Stimulated activated CD8-positive, alpha-beta memory T cell treated with anti-CD3 and anti-CD28 coated beads, Interleukin-4, amount 100 ng/mL, for 4 hours (primary cell): ENCODE measurements at regions not wholly inside any gene's neighbourhood (a gene's known extent, or its start where the extent isn't known, plus 50 kb on each side); places are given as distances from the start of the nearest gene placed in this dataset.

Experiments used
- DNase-seq, 2 donors: peaks; one replicate each; pipeline ENCODE4 v3.0.0-alpha.2; 2020; ENCODE audit warnings: low read depth in 2 of 2, low spot score in 1 of 2

DNA sequence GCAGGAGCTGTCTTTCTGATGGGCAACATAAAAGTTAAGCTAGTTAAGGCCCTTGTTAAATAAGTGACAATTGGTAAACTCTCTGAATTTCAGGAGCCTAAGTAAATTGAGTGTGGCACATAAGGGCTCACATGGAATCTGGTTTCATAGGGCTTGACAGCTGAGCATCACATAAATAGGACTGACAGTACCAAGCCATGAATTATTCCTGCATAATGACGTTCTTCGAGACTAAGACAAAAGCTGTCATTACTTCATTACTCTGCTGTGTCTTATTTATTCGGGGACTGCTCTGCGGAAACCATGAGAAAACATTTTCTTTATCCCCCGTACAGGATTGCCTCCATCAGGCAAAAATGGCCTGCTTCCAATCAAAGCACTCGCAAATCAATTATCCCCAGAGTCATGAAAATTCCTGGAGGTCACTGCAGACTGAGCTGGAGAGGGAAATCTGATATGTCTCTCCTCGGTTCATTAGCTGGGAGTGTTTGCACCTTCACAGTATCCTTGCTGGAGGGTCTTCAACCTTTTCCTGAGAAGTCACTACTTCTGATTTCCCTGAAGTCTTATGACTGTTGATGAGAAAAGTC, 311.4 kb downstream of the CDH26 start:
- no peak for DNase-seq

DNA sequence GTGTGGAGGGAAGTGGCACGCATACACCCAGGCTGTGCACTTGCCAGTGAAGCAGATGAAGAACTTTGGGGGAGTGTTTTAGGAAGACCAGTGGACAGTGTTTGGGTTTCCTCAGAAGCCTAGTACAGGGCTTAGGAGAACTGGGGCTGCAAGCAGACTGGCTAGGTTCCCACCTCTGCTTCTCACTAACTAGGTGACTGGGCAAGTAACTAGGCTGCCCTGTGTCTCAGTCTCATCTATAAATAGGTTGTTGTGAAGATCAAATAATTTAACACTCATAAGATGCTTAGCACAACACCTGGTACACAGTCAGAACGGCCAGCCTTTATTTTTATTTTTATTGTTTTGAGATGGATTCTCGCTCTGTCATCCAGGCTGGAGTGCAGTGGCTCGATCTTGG, 312.1 kb downstream of the CDH26 start:
- DNase-seq = no peak

DNA sequence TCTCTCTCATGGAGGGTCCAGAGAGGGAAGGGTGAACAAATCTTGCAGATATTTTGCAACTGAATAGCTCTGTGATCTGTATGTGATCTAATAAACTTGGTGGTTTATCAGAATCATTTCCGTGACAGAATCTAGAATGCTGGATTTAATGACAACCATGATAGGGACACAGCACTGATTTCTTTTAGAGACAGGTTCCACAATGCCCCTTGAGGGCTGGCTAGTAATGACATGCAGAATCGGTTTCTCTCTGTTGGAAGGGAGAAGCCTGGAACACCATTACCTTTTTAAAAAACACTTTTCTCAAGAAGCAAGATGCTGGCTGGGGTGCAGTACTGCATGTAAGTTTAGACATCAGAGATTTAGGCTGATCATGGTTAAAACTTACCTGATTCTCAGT, 313.4 kb downstream of the CDH26 start:
- no peak for DNase-seq

DNA sequence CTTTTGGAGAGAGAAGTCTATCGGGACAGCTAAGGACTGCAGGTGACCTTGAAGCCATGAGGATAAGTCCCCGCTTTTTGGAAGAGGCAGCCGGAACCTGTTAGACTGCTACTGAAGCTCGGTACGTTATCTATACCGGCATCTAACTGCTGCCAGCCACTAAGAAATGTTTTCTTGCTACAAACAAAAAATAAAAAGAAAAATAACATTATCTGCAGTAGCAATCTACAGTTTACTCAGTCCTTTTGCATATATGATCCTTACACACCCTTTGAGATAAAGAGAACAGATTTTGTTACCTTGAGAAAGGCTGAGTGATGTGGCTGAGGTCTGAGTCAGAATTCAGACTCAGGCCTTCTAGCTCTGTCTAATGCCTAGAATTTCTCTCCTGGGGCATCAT, 314.6 kb downstream of the CDH26 start:
- DNase-seq = no peak

DNA sequence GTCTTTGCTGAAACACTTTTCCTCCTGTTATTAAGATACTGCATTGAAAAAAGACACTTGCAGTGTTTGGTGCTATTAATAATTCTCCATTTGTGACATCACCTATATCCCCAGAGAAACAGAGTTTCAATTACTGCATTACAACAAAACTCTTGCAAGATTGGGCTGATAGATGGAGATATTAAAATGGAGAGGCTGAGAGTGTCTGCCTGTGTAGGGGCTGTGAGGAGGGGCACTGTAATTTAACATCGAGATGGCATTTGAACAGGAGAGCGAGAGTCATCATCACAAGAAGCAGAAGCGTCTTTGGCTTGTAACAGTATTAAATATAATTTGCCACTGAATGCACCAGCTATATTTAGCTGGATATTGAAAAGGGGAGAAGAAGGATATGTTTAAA, 316.5 kb downstream of the CDH26 start:
- no peak for DNase-seq

DNA sequence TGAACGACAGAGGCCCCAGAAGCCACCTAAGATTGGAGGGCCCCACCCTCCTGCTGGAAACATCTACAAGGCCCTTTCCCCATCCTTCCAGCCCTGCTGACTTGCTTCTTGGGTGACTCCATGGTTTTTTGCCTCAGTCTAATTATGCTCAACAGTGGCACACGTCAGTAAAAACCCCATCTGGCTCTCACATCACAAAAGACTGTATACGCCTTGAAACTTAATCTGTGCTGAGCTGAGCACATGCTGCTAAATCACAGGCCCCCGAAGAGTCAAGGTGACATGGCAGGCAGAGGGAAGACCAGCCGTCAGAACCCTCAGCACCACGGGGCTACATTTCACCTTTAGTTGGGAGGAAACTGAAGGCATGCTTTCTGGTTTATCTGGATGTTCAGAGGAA, 323.1 kb downstream of the CDH26 start:
- no peak for DNase-seq

DNA sequence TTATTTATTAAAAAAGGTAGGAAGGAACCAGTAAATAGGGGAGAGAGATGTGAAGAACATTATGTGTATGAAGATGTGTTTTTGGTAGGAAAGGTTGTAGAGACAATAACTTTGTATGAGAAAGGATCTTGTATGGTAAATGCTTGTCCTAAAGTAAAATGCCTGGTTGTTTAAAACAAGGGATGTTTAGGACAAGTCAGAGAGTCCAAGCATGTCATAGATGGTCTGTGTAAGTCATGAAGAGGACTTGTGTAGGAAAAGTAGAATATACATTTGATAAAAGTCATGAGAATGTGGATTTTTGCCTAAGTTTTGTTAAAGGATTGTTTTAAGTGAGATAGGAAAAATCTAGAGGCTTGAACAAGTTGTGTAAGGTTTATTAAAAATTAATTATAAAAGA, 325.1 kb downstream of the CDH26 start:
- no peak for DNase-seq

DNA sequence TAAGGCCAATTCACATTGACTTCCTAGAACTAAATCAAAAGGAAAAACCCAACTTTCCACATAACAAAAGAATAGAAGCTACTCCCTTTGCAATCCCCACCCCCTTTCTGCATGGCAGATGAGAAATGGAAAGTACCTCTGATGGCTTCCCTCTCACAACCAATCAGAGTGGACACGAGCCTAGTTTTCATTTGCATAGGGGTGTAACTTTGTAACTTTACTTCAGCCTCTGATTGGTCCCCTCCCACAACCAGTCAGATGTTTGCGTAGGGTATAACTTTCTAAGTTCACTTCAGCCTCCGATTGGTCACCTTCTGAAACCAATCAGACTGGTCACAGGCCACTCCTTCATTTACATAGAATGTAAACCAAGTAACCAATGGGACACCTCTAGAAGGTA, 328.5 kb downstream of the CDH26 start:
- DNase-seq = no peak

DNA sequence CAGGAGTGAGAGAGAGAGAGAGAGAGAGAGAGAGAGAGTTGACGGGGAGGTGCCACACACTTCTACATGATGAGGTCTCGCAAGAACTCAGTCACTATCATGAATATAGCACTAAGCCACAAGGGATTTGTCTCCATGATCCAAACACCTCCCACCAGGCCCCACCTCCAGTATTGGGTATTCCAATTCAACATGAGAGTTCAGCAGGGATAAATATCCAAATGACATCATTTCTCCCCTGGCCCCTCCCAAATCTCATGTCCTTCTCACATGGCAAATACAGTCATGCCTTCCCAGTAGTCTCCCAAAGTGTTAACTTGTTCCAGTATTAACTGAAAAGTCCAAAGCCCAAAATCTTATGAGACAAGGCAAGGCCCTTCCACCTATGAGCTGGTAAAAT, 330.7 kb downstream of the CDH26 start:
- DNase-seq = no peak

DNA sequence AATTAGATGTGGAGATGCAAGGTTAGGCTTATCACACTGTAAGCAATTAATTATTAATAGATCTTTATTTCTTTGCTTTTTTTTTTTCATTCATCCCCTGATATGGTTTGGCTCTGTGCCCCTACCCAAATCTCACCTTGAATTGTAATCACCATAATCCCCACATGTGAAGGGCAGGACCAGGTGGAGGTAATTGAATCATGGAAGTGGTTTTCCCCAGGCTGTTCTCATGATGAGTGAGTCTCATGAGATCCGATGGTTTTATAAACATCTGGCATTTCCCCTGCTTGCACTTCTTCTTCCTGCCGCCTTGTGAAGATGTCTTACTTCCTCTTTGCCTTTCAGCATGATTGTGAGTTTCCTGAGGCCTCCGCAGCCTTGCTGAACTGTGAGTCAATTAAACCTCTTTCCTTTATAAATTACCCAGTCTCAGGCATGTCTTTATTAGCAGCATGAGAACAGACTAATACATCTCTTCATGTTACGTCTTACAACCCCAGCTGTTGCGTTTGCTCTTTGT, 333.8 kb downstream of the CDH26 start:
- no peak for DNase-seq

DNA sequence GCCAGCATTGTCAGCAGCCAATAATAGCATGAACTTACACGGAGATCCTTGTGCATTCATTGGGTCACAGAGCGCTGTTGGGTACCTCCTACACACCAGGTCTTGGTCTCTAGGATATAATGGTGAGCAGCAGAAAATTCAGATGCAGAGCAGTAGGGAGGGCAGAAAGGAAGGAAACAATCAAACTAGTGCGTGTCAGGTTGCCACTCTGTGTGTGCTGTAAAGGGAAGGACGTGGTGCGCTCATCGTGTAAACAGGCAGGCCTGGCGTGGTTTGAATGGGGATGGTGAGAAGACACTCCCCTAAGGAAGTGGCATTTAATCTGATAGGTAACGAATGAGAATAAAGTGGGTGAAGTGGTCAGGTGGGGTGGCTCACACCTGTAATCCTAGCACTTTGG, 336.4 kb downstream of the CDH26 start:
- no peak for DNase-seq

DNA sequence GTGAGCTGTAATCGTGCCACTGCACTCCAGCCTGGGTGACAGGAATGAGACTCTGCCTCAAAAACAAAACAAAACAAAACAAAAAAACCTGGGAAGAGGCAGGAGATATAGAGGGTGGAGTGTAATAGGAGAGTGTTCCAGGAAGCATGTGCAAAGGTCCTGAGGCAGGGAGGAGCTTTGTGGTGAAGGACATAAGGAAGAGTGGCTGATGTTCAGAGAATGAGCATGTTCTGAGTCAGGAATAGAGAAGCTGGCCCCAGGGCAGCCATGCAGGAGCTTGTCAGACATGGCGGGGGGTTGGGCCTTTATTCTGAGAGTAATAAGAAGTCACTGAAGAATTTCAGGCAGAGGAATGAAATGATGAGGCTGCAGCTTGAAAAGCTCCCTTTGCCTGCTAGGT, 337.0 kb downstream of the CDH26 start:
- no peak for DNase-seq

DNA sequence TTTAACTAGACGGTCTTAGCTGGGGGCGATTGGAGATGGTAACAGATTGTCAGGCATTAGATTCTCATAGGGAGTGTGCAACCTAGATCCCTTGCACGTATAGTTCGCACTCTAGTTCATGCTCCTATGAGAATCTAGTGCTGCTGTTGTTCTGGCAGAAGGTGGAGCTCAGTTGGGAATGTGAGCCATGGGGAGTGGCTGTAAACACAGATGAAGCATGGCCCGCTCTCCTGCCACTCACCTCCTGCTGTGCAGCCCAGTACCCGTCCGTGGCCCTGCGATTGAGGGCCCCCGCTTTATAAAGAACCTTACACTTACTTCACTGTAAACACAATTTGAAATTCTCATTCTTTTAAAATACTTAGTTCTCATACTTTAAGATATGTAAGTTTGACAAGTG, 339.4 kb downstream of the CDH26 start:
- no peak for DNase-seq

DNA sequence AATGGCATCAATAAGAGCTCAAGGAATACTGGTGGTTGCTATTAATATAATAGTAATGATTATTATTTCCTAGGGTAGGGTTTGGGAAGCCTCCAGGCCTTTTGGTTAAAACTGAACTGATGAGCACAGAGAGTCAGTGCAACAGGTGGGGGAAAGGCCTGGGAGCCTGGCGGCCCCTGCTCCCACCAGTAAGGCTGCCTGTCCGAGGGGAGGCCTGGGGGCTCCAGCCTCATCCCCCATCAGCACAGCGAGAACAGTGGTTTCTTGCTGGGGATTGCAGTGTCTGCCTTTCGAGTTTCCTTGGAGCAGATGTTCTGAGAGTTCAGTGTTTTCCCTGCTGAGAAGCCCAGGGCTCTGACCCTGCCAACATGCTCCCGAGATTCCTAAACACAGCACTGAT, 340.4 kb downstream of the CDH26 start:
- DNase-seq = no peak

DNA sequence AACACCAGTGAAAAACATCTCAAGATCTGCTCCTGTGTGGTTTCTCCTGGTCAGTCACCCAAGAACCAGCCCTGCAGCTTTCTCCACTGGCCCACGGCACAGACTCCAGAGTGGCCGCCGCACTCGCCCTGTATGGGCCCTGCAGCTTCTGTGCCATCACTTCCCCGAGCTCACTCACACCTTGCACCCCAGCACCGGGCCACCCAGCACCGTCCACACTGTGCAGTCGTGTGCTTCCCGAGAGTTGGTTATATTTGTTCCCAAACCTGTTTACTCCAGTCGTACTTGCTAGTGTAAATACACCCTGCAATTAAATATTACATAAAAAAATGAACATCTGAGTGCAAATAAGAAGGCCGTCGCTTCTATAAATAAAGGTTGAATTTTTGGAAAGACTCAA, 341.7 kb downstream of the CDH26 start:
- no peak for DNase-seq

DNA sequence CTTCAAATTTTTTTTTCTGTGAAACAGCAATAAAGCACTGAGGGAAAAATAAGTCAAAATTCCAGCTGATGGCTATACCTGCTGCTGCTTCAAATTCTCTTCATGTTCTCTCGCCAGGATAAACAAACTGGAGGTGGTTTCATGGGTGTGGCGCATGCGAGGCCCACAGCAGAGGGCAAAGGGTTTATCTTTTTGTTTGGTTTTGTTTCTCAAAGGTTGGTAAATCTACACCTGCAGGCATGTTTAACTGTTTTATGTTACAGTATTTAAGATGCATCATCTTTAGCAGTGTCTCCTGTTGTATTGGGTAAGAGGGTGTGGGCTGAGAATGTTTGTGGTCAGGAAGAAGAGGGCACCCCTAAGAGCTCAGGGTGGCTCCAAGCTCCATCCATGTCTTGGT, 342.2 kb downstream of the CDH26 start:
- DNase-seq = no peak

DNA sequence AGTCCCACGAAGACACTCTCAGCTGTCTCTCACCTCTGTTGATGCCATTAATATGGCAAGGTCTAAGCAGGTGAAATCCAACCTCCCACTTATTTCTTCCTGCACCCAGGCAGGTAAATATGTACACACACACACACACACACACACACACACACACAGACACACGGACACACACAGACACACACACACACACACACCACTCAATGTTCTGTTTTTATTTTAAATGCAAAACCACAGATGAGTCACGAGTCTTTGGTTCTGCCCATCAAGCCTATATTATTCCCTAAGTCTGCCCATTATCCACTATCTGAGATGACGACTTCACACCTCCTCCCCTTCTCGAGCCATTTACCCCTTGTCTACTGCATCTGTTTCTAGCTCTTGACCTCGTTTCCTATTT, 344.7 kb downstream of the CDH26 start:
- no peak for DNase-seq

DNA sequence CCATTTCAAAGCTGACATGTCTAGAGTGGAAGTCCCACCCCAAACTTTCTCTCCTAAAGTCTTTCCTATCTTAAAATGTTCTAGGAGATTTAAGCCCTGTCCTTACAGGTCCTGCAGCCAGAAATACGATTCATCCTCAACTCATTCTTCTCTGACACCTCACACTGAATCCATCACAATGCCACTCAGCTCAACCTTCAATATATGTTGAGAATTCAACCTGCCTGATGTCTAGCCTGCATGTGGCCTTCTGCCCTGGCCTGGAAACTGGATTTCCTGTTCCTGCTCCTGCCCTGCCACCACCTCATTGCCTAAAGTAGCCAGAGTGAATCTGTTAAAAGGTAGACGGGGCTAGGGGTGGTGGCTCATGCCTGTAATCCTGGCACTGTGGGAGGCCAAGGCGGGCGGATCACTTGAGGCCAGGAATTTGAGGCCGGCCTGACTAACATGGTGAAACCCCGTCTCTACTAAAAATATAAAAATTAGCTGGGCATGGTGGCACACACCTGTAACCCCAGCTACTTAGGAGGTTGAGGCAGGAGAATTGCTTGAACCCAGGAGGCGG, 345.9 kb downstream of the CDH26 start:
- no peak for DNase-seq

DNA sequence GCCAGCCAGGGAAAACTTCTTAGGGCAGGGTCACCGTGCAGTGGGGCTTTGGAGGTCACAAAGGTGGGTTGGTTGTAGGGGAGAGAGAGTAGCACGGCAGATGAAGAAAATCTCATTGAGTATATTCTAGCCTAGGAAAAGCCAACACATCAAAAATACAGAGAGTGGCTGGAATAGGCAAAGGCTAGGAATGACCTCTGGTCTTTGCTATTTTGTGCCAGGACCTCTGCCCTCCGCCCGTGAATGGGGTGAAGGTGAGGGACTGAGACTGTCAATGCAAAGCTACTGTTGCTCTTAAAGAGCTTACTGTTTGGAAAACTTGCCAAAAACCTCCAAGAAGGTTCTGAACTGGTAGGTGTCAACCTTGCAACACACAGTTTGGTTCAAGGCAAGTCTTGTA, 346.7 kb downstream of the CDH26 start:
- no peak for DNase-seq

DNA sequence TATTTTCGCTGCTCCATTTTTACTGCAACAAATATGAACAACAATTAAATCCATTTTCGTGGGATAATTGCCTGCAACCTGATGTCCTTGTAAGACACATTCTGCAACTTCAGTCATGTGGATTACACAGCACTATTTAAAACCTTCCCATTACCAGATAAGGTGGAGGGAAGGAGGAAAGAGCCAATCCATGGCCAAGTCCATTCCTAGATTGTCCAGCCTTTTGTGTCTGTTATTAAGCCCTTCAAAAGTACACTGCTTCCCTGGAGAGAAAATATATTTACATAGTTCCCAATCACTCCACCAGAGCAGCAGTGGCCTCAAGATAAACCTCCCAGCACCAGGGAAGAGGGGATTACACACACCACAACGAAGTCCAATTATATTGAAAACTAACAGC, 347.9 kb downstream of the CDH26 start:
- no peak for DNase-seq

DNA sequence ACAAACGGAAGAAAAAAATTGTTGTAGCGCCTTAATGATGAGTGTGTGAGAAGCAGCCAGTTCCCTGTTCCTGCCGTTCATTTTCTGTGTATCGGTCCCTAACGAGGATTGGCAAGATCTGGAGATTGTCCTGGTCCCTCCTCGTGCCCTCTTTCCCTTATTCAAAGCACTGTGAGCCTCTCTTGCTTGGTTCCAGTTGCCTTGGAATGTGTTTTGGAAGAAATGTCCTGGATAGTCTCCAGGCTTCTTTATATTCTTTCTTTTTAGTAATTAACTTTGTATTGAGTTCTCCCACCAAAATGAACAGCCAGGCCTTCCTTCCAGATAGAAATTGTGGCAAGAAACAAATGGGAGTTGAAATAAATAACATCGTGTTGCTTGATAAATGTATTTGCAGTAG, 348.3 kb downstream of the CDH26 start:
- no peak for DNase-seq

DNA sequence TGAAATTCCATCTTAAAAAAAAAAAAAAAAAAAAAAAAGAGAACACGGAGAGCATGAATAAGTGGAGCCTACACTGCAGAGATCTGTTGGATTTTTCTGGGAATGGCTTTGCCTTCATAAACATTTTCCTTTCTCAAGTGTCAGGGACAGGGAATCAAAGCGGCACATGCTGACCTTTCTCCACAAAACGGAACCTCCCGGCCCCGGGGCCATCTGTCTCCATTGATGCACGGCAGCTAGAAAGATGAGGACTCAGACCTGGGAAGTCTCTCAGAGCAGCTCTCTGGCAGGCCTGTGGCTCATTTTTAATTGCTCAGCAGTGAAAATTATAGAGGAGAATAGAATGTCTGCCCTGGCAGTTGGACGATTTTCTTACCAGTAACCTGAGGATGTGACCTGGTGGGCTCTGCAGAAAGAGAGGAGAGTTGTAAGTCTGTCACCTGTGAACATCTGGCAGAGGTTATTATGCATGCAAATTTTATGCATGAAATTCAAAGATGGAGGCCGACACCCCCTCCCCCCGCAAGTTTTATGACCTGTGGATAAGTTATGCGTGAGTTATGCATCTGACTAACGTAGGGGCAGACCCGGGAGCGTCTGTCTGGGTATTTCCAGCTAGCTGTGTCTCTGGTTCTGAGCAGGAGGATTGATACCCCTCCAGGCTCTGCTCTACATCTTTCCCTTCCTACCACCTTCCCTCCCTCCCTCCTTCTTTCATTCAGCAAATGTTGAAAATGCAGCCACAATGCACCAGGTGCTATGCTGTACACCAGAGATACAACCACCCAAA, 352.5 kb downstream of the CDH26 start:
- DNase-seq = no peak

DNA sequence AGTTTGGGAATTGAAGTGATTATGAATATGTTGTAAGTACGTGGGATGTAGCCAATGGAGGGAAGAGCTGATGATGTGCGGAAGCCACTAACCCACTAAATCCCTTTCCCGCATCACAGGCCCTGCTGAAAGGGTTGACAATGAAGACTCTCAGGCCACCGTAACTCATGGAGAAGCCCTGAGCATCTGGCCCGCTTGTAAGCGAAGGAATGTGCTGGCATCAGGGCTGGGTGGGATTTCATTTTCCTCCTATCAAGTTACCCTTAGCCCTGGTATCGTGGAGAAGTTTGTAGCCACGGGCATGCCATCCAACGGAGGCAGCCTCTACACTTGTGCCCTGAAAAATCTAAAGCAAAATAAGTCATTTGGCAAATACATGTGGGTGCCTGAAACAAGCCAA, 355.0 kb downstream of the CDH26 start:
- no peak for DNase-seq
